B cell (primary cell): ENCODE measurements at regions not wholly inside any gene's neighbourhood (a gene's known extent, or its start where the extent isn't known, plus 50 kb on each side); places are given as distances from the start of the nearest gene placed in this dataset.

ENCODE experiments used
- ATAC-seq: fragments of 200-7000 bp; cut with Tn5 transposase; one replicate; pipeline ENCODE4 v1.10.0; 2021; ENCODE audit warnings: low read depth, mild to moderate bottlenecking, moderate number of reproducible peaks, moderate library complexity
- CTCF ChIA-PET: fragments of 350-600 bp; sonication (Branson Sonifier 250); formaldehyde crosslinking; loops from one replicate; lab custom pipeline; 2021; ENCODE audit warnings: antibody characterized with exemption, inconsistent platforms; lab: Charles Lee
- POLR2A ChIA-PET: fragments of 350-600 bp; sonication (Branson Sonifier 250); formaldehyde crosslinking; loops from one replicate; lab custom pipeline; 2021; ENCODE audit warnings: antibody characterized with exemption; lab: Charles Lee
- DNase-seq: peaks from one replicate; pipeline ENCODE4 v3.0.0; 2013
- H2AFZ ChIP-seq: 2 replicates; pipeline ENCODE4 v1.6.1; 2012; ENCODE audit warnings: mild to moderate bottlenecking, low read depth, low read length; ENCODE audit not compliant: insufficient read depth, poor library complexity, severe bottlenecking
- H3K27ac ChIP-seq, 2 donors: 1 replicate in 1 of 2; 2 replicates in 1 of 2; pipeline ENCODE4 v1.5.1; 2012 to 2013; ENCODE audit warnings: low read length in 2 of 2, mild to moderate bottlenecking in 2 of 2, moderate library complexity in 1 of 2
- H3K27me3 ChIP-seq, 4 experiments: fragments of 200-600 bp in 1 of 4; sonication (generic) in 1 of 4; replicated peaks in 1 of 4; 1 replicate in 2 of 4; 2 replicates in 2 of 4; pipeline versions ENCODE4 v1.6.1 to v1.7.0; 2013 to 2016; ENCODE audit warnings: low read length in 3 of 4, mild to moderate bottlenecking in 2 of 4, mixed read lengths in 1 of 4, moderate library complexity in 1 of 4; ENCODE audit not compliant: insufficient read depth in 4 of 4, control insufficient read depth in 3 of 4; ENCODE audit errors: control extremely low read depth in 1 of 4
- H3K36me3 ChIP-seq, 2 experiments: replicated peaks in 1 of 2; 1 replicate in 1 of 2; 2 replicates in 1 of 2; pipeline versions ENCODE4 v1.6.1 to v1.7.1; 2013; ENCODE audit warnings: low read length in 1 of 2; ENCODE audit not compliant: insufficient read depth in 2 of 2, control insufficient read depth in 1 of 2; ENCODE audit errors: control extremely low read depth in 1 of 2, extremely low read depth in 1 of 2
- H3K4me1 ChIP-seq, 2 donors: fragments of 200-600 bp in 1 of 2; sonication (generic) in 1 of 2; 1 replicate in 1 of 2; 2 replicates in 1 of 2; pipeline versions ENCODE4 v1.5.1 to v1.6.1; 2013 to 2017; ENCODE audit warnings: low read length in 2 of 2; ENCODE audit not compliant: control insufficient read depth in 2 of 2, insufficient read depth in 2 of 2
- H3K4me2 ChIP-seq: replicated peaks from 2 replicates; pipeline ENCODE3; 2012; ENCODE audit warnings: mild to moderate bottlenecking, low read depth, low read length; ENCODE audit not compliant: poor library complexity, severe bottlenecking
- H3K4me3 ChIP-seq, 5 experiments: fragments of 200-600 bp in 1 of 5; sonication (generic) in 1 of 5; 1 replicate in 3 of 5; 2 replicates in 2 of 5; pipeline versions ENCODE4 v1.5.1 to v1.7.0; 2011 to 2016; ENCODE audit warnings: low read length in 4 of 5, mild to moderate bottlenecking in 4 of 5, low read depth in 2 of 5, control low read depth in 1 of 5, moderate library complexity in 1 of 5; ENCODE audit not compliant: insufficient read depth in 1 of 5; ENCODE audit errors: control extremely low read depth in 1 of 5, extremely low read depth in 1 of 5
- H3K79me2 ChIP-seq: fragments of 200-600 bp; sonication (generic); one replicate; pipeline ENCODE4 v1.6.0; 2016; ENCODE audit warnings: low read length; ENCODE audit not compliant: control insufficient read depth, insufficient read depth
- H3K9ac ChIP-seq: fragments of 200-600 bp; sonication (generic); 2 replicates; pipeline ENCODE4 v1.6.1; 2017; ENCODE audit warnings: mild to moderate bottlenecking, low read length, moderate library complexity
- H3K9me3 ChIP-seq, 3 donors: one replicate each; pipeline versions ENCODE4 v1.6.1 to v1.7.1; 2013; ENCODE audit warnings: low read length in 2 of 3; ENCODE audit not compliant: control insufficient read depth in 2 of 3, insufficient read depth in 1 of 3; ENCODE audit errors: control extremely low read depth in 1 of 3
- H4K20me1 ChIP-seq: 2 replicates; pipeline ENCODE4 v1.6.0; 2012; ENCODE audit warnings: mild to moderate bottlenecking, low read length; ENCODE audit not compliant: insufficient read depth, control insufficient read depth, poor library complexity, severe bottlenecking
- H3K27ac Mint-ChIP-seq: one replicate; pipeline ENCODE4 v1.8.0; 2021; ENCODE audit warnings: mixed read lengths
- H3K27me3 Mint-ChIP-seq: one replicate; pipeline ENCODE4 v1.8.0; 2021; ENCODE audit warnings: mixed read lengths
- H3K4me1 Mint-ChIP-seq: one replicate; pipeline ENCODE4 v1.8.0; 2021; ENCODE audit warnings: mixed read lengths
- H3K4me3 Mint-ChIP-seq: one replicate; pipeline ENCODE4 v1.8.0; 2021; ENCODE audit warnings: mixed read lengths
- H3K9me3 Mint-ChIP-seq: one replicate; pipeline ENCODE4 v1.8.0; 2022; ENCODE audit warnings: mixed read lengths; ENCODE audit not compliant: insufficient read depth
- CTCF ChIP-seq: fragments of 200-600 bp; IDR thresholded peaks from one replicate; pipeline ENCODE4 v1.8.0; 2022; ENCODE audit warnings: antibody characterized with exemption, mild to moderate bottlenecking
- EZH2 ChIP-seq: IDR thresholded peaks from 2 replicates; pipeline ENCODE4 v1.6.1; 2012; ENCODE audit warnings: borderline replicate concordance, low read depth, mild to moderate bottlenecking, moderate library complexity, low read length; ENCODE audit not compliant: insufficient read depth, poor library complexity, severe bottlenecking
- WGBS: methylation state at CpG from one replicate; pipeline ENCODE4 v1.1.5; 2013; ENCODE audit warnings: missing lambda C conversion rate; ENCODE audit not compliant: insufficient coverage; 5-methylcytosine and 5-hydroxymethylcytosine counted together
- intact Hi-C: fragments of 100-400 bp; cut with micrococcal nuclease; formaldehyde crosslinking; loops from one replicate; pipeline ENCODE4 v1.10.0; 2022

- TF ChIP-seq CTCF (no peak), EZH2 (no peak)
- Histone ChIP-seq H3K9me3 (no peaks in the 10 kb centered on the region), H3K4me3 (no peak overlapping the region), H4K20me1 (no peaks in the 10 kb centered on the region), H3K4me2 (no peak overlapping the region), H3K79me2 (no peaks in the 10 kb centered on the region), H3K27ac (no peak overlapping the region), H3K9ac (no peak overlapping the region), H3K27me3 (no peaks in the 10 kb centered on the region), H3K36me3 (no peaks in the 10 kb centered on the region), H2AFZ (no peak overlapping the region), H3K4me1 (no peaks in the 10 kb centered on the region)
- no peaks in the 10 kb centered on the region for H3K9me3 Mint-ChIP-seq
- intact Hi-C loops = no loop called here
- ATAC-seq (no peak), DNase-seq (no peak)
- WGBS = 96% methylated on average over 5 of the region's 6 CpGs
- POLR2A ChIA-PET = no interaction called here
- H3K27ac Mint-ChIP-seq = no peak overlapping the region
- H3K4me1 Mint-ChIP-seq = no peaks in the 10 kb centered on the region
- H3K27me3 Mint-ChIP-seq = no peaks in the 10 kb centered on the region
- H3K4me3 Mint-ChIP-seq = no peak overlapping the region
- CTCF ChIA-PET = no interaction called here
These were observed 389.3 kb downstream of the LMO7 start for GRCh38 chr13:76025392-76025791.

GRCh38 chr13:76024151-76024550 is 388.0 kb downstream of the LMO7 start:
- intact Hi-C loops = no loop called here

More at GRCh38 chr13:76024151-76024550, 388.0 kb downstream of the LMO7 start:
- no CpG with 5 or more reads among the region's 1 CpG for WGBS
- Mint-ChIP-seq H3K27ac (no peak overlapping the region), H3K4me3 (no peak overlapping the region), H3K4me1 (no peaks in the 10 kb centered on the region), H3K9me3 (no peaks in the 10 kb centered on the region), H3K27me3 (no peaks in the 10 kb centered on the region)
- no peak for TF ChIP-seq CTCF
- TF ChIP-seq EZH2 = no peak
- ATAC-seq = no peak
- H3K4me2 ChIP-seq = no peak overlapping the region
- H2AFZ ChIP-seq = no peak overlapping the region
- ChIA-PET POLR2A (no interaction called here), CTCF (no interaction called here)
- no peak for DNase-seq
- no peaks in the 10 kb centered on the region for H3K36me3 ChIP-seq
- no peaks in the 10 kb centered on the region for H3K27me3 ChIP-seq
- H3K79me2 ChIP-seq = no peaks in the 10 kb centered on the region
- H3K9me3 ChIP-seq = peaks cover 0 to 4% (median 0%) of the 10 kb centered on the region in 3 donors
- no peak overlapping the region for H3K9ac ChIP-seq
- no peaks in the 10 kb centered on the region for H4K20me1 ChIP-seq
- H3K4me3 ChIP-seq = no peak overlapping the region
- no peak overlapping the region for H3K27ac ChIP-seq
- no peaks in the 10 kb centered on the region for H3K4me1 ChIP-seq
